Epithelial cell of esophagus (primary cell): ENCODE measurements at regions not wholly inside any gene's neighbourhood (a gene's known extent, or its start where the extent isn't known, plus 50 kb on each side); places are given as distances from the start of the nearest gene placed in this dataset.

Source experiments
- DNase-seq: peaks from one replicate; pipeline ENCODE4 v3.0.0; 2010; ENCODE audit warnings: low read depth
- H3K4me3 ChIP-seq: 2 replicates; pipeline ENCODE4 v1.5.1; 2011; ENCODE audit warnings: mild to moderate bottlenecking, low read length, control low read depth
- CTCF ChIP-seq: IDR thresholded peaks from 2 replicates; pipeline ENCODE4 v1.5.1; 2011; ENCODE audit warnings: low read depth, mild to moderate bottlenecking, low read length, control low read depth, inconsistent platforms; ENCODE audit not compliant: insufficient read depth; ENCODE audit errors: missing control alignments

- no peak overlapping the region for H3K4me3 ChIP-seq
- no peak for TF ChIP-seq CTCF
- no peak for DNase-seq
Observed at GRCh38 chr3:188940573-188940932, 231.2 kb upstream of the TPRG1 start.

GRCh38 chr3:188941103-188941502 lies 230.7 kb upstream of the TPRG1 start:
- H3K4me3 ChIP-seq: no peak overlapping the region
- DNase-seq: no peak
- TF ChIP-seq CTCF: no peak

GRCh38 chr3:188942191-188942590 lies 229.6 kb upstream of the TPRG1 start:
- H3K4me3 ChIP-seq: no peak overlapping the region
- DNase-seq: no peak
- TF ChIP-seq CTCF: no peak

- TF ChIP-seq CTCF: no peak
- peak; percentile 51 for DNase-seq
- H3K4me3 ChIP-seq: no peak overlapping the region
Observed at GRCh38 chr3:188943591-188943990, 228.2 kb upstream of the TPRG1 start.

- DNase-seq: no peak
- H3K4me3 ChIP-seq: no peak overlapping the region
- no peak for TF ChIP-seq CTCF
Observed at GRCh38 chr3:188944108-188944507, 227.7 kb upstream of the TPRG1 start.

GRCh38 chr3:188946351-188947240 lies 225.2 kb upstream of the TPRG1 start:
- H3K4me3 ChIP-seq: peak overlapping the region; percentile 50
- no peak for DNase-seq
- no peak for TF ChIP-seq CTCF
